ENCODE measurements at regions not wholly inside any gene's neighbourhood (a gene's known extent, or its start where the extent isn't known, plus 50 kb on each side); places are given as distances from the start of the nearest gene placed in this dataset.

- no peak for DNase-seq (ENCODE audit: low read depth in 3 of 3, low spot score in 2 of 3)
These were observed 172.5 kb downstream of the SMAD2 start for GRCh38 chr18:47758000-47758399.

- DNase-seq (ENCODE audit: low read depth in 3 of 3, low spot score in 2 of 3), result peak in 1 of 3 donors; percentile 10
These were observed 174.0 kb downstream of the SMAD2 start for GRCh38 chr18:47756364-47757016.

- DNase-seq (ENCODE audit: low read depth in 3 of 3, low spot score in 2 of 3), result no peak
These were observed 175.4 kb downstream of the SMAD2 start for GRCh38 chr18:47755102-47755456.

- no peak for DNase-seq (ENCODE audit: low read depth in 3 of 3, low spot score in 2 of 3)
These were observed 176.0 kb downstream of the SMAD2 start for GRCh38 chr18:47754311-47755101.

- DNase-seq (ENCODE audit: low read depth in 3 of 3, low spot score in 2 of 3), result no peak
These were observed 177.4 kb downstream of the SMAD2 start for GRCh38 chr18:47752796-47753645.

GRCh38 chr18:47750889-47751423, 179.5 kb downstream of the SMAD2 start:
- no peak for DNase-seq (ENCODE audit: low read depth in 3 of 3, low spot score in 2 of 3)

DNA sequence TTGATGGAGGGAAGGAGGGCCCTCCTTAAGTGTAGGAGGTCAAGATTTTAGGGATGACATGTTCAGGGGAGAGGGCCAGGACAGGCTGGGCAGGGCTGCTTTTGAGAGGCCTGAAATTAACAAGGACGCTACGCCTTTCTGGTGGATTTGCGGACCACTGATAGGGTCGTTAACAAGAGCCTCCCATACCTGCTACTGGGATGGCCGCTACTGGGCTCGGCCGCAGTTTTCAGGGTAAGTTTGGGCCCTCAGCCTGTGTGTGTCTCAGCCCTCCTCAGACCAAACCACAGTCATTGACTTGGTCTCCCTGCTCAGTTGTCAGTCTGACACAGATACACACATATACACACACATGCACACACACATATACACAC, 180.9 kb downstream of the SMAD2 start:
- DNase-seq (ENCODE audit: low read depth in 3 of 3, low spot score in 2 of 3), result no peak

- peak in 2 of 3 donors; percentile 31 to 48 for DNase-seq (ENCODE audit: low read depth in 3 of 3, low spot score in 2 of 3)
These were observed 181.4 kb downstream of the SMAD2 start for GRCh38 chr18:47748847-47749599.

GRCh38 chr18:47748093-47748796, 182.2 kb downstream of the SMAD2 start:
- no peak for DNase-seq (ENCODE audit: low read depth in 3 of 3, low spot score in 2 of 3)

DNA sequence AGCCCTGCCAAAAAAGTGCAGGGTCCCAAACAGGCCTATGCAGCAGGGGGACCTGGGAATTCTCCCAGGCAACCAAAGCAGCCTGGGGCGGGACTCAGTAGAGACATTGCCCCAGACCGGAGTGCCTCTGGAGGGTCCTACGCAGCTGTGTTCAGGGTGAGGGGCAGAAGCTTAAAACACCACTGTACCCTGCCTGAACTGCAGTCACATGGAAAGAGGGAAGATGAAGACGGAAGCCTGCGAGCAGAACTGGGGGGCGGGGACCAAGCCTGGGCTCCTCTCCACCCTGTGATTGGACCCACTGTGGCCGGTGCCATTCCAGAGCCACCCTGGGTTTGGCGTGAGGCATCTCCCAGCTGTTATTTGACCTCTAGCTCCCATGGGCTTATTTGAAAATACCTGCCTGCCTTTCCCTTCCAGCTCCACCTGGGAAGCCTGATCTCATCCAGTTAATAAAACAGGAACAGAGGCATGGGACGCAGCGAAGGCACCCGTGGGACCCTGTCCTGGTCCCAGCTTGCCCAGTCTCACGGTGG, 183.1 kb downstream of the SMAD2 start:
- no peak for DNase-seq (ENCODE audit: low read depth in 3 of 3, low spot score in 2 of 3)

- DNase-seq (ENCODE audit: low read depth in 3 of 3, low spot score in 2 of 3), result no peak
These were observed 183.8 kb downstream of the SMAD2 start for GRCh38 chr18:47746615-47747014.

DNA sequence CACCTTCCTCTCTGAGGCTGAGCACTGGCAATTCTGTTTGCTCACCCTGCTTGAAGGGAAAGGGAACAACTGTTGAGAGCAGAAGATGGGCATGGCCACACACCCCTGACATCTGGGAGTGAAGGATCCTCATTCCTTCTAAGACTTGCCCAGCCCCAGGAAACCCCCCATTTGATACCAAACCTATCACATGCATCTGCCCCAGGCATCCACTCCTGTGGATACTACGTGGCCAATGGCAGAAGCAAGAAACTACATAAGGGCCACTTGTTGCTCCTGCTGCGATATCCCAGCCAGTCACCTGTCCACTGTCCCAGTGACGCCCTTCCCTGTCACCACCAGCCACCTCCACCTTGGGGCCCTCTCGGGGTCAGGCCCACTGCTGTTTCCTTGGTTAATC, 185.2 kb downstream of the SMAD2 start:
- no peak for DNase-seq (ENCODE audit: low read depth in 3 of 3, low spot score in 2 of 3)

DNA sequence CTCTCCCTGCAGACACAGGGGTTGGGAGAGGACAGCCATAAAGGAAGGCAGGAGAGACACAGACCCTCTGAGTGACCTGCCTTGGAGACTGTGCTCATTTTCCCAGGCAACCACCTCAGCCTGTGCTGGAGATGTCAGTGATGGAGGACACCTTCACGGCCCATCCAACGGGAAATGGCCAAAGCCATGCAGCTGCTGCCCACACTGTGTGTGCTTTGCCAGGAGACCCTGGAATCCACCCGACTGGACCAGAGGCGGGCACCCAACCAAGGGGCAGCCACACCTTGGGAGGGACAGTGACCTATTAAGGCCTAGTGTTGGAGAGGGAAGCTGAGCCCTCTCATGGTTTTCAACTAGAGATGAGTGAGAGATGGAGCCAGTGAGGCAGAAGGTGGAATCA, 192.5 kb downstream of the SMAD2 start:
- no peak for DNase-seq (ENCODE audit: low read depth in 3 of 3, low spot score in 2 of 3)

DNA sequence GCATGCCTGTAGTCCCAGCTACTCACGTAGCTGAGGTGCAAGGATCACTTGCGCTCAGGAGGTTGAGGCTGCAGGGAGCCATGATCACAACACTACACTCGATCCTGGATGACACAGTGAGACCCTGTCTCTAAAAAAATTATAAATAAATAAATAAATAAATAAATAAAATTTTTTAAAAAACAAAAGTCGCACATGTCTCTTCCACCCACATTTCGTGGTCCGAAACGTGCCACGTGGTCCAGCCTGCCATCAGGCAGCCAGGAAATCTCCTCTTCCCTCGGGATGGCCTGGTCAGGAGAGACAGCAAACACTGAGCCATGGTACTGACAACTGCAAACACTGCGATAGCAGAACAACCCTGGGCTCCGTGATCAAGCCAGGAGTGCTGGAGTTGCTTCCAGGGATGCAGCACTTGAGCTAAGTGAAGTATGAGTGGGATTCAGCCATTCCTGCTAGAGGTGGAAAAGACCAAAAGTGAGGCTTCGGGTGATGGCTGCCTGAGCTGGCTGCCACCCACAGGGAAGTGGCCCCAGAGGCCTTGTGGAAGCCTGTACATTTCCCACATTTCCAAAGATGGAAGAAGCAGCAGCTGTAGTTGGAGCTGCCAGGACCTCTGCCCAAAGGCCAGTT, 193.1 kb downstream of the SMAD2 start:
- no peak for DNase-seq (ENCODE audit: low read depth in 3 of 3, low spot score in 2 of 3)

GRCh38 chr18:47736376-47737140, 193.9 kb downstream of the SMAD2 start:
- DNase-seq (ENCODE audit: low read depth in 3 of 3, low spot score in 2 of 3), result no peak

GRCh38 chr18:47735041-47735702, 195.3 kb downstream of the SMAD2 start:
- DNase-seq (ENCODE audit: low read depth in 3 of 3, low spot score in 2 of 3), result no peak

DNA sequence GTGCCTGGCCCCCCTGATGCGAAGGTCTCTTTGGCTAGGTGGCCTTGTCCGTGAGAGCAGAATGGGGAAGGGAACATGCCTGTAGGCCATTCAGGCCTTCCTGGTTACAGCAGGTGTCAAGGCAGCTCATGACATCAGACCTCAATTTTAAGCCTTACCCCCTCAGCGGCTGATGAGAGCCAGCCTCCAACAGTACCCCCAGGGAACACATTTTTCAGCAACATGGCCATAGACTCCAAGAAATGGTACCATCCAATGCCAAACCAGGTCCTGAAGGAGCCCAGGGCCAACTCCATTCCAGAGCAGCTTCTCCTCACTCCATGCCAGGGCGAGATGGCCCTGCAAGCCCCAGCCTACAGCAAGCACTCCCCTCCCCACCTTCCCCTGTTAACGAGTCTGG, 199.2 kb downstream of the SMAD2 start:
- DNase-seq (ENCODE audit: low read depth in 3 of 3, low spot score in 2 of 3), result no peak

- no peak for DNase-seq (ENCODE audit: low read depth in 3 of 3, low spot score in 2 of 3)
These were observed 199.7 kb downstream of the SMAD2 start for GRCh38 chr18:47730795-47731194.
